Vagina (tissue), 2 donors: ENCODE measurements at regions not wholly inside any gene's neighbourhood (a gene's known extent, or its start where the extent isn't known, plus 50 kb on each side); places are given as distances from the start of the nearest gene placed in this dataset.

Source experiments
- CTCF ChIP-seq, 3 experiments: fragments of 450-650 bp in 2 of 3; fragments of 200-600 bp in 1 of 3; sonication (generic) in 1 of 3; IDR thresholded peaks; one replicate each; pipeline ENCODE4 v1.5.1; 2017 to 2019; ENCODE audit warnings: antibody characterized with exemption in 3 of 3, mild to moderate bottlenecking in 2 of 3, moderate library complexity in 2 of 3
- POLR2A ChIP-seq, 2 donors: fragments of 450-650 bp; IDR thresholded peaks; one replicate each; pipeline ENCODE4 v1.6.1; 2017; ENCODE audit warnings: antibody characterized with exemption in 2 of 2, mild to moderate bottlenecking in 2 of 2, moderate library complexity in 2 of 2

GRCh38 chr18:7488571-7488970 is 78.5 kb upstream of the PTPRM start:
- TF ChIP-seq POLR2A (IDR thresholded peaks at IDR 0.05) (no peak), CTCF (IDR thresholded peaks at IDR 0.05) (no peak)
